Germinal center (tissue), 1 donor: ENCODE measurements at regions not wholly inside any gene's neighbourhood (a gene's known extent, or its start where the extent isn't known, plus 50 kb on each side); places are given as distances from the start of the nearest gene placed in this dataset.

ENCODE experiments used
- DNase-seq: peaks from one replicate; pipeline ENCODE4 v3.0.0; 2012; ENCODE audit warnings: mixed read lengths, low spot score

GRCh38 chr18:73787316-73787715 is 360.3 kb downstream of the FBXO15 start:
- DNase-seq = no peak

- DNase-seq = no peak
These were observed 362.3 kb downstream of the FBXO15 start for GRCh38 chr18:73785300-73785699.

GRCh38 chr18:73784853-73785252 is 362.8 kb downstream of the FBXO15 start:
- DNase-seq = no peak

- no peak for DNase-seq
These were observed 365.2 kb downstream of the FBXO15 start for GRCh38 chr18:73782405-73782804.

- no peak for DNase-seq
These were observed 367.4 kb downstream of the FBXO15 start for GRCh38 chr18:73780218-73780617.

- no peak for DNase-seq
These were observed 369.6 kb downstream of the FBXO15 start for GRCh38 chr18:73778032-73778359.

GRCh38 chr18:73777356-73778031 is 370.1 kb downstream of the FBXO15 start:
- DNase-seq = no peak

GRCh38 chr18:73774811-73775509 is 372.7 kb downstream of the FBXO15 start:
- no peak for DNase-seq

GRCh38 chr18:73768043-73768442 is 379.6 kb downstream of the FBXO15 start:
- no peak for DNase-seq

- no peak for DNase-seq
These were observed 380.6 kb downstream of the FBXO15 start for GRCh38 chr18:73766910-73767515.

- no peak for DNase-seq
These were observed 389.2 kb downstream of the FBXO15 start for GRCh38 chr18:73758446-73758845.

- DNase-seq = no peak
These were observed 391.2 kb downstream of the FBXO15 start for GRCh38 chr18:73756256-73757091.

- DNase-seq = no peak
These were observed 394.7 kb downstream of the FBXO15 start for GRCh38 chr18:73752965-73753364.

GRCh38 chr18:73752546-73752945 is 395.1 kb downstream of the FBXO15 start:
- DNase-seq = no peak

GRCh38 chr18:73750052-73750451 is 397.6 kb downstream of the FBXO15 start:
- DNase-seq = no peak

GRCh38 chr18:73749304-73749703 is 398.3 kb downstream of the FBXO15 start:
- no peak for DNase-seq

GRCh38 chr18:73748731-73749130 is 398.9 kb downstream of the FBXO15 start:
- DNase-seq = no peak

GRCh38 chr18:73746101-73746500 is 401.5 kb downstream of the FBXO15 start:
- DNase-seq = no peak

- no peak for DNase-seq
These were observed 404.7 kb downstream of the FBXO15 start for GRCh38 chr18:73742957-73743356.

GRCh38 chr18:73741946-73742345 is 405.7 kb downstream of the FBXO15 start:
- no peak for DNase-seq

- no peak for DNase-seq
These were observed 408.5 kb downstream of the FBXO15 start for GRCh38 chr18:73739098-73739497.

GRCh38 chr18:73737990-73738389 is 409.6 kb downstream of the FBXO15 start:
- no peak for DNase-seq

GRCh38 chr18:73735836-73736235 is 411.8 kb downstream of the FBXO15 start:
- DNase-seq = no peak
